PC-9 (cell line): ENCODE measurements at regions not wholly inside any gene's neighbourhood (a gene's known extent, or its start where the extent isn't known, plus 50 kb on each side); places are given as distances from the start of the nearest gene placed in this dataset.
"Not testable (repeated sequence)": the region's sequence is repeated elsewhere in the genome, so short reads cannot be mapped to it uniquely, and the experiment has no call there.

Experiments used
- BruUV-seq: library from RNA; stranded (reverse); fragments of 400-500 nt; replicated peaks from 2 replicates; lab custom pipeline; 2021; lab: Mats Ljungman, UMichigan
- CTCF ChIA-PET: fragments of 300-600 bp; sonication (Branson Sonifier 250); formaldehyde crosslinking; loops from one replicate; lab custom pipeline; 2022; ENCODE audit warnings: antibody characterized with exemption; lab: Charles Lee
- POLR2A ChIA-PET: fragments of 300-600 bp; sonication (Branson Sonifier 250); formaldehyde crosslinking; loops from one replicate; lab custom pipeline; 2022; ENCODE audit warnings: antibody characterized with exemption; ENCODE audit not compliant: unreplicated experiment; lab: Charles Lee
- DNase-seq, 2 experiments: peaks; one replicate each; pipeline versions ENCODE4 v3.0.0 to v3.0.0-alpha.2; 2015 to 2022; ENCODE audit warnings: mixed read lengths in 1 of 2
- H2AFZ ChIP-seq: fragments of 200-600 bp; sonication (generic); 2 replicates; pipeline ENCODE4 v1.8.1; 2017; ENCODE audit warnings: antibody characterized with exemption
- H3F3A ChIP-seq: fragments of 200-600 bp; sonication (generic); 2 replicates; pipeline ENCODE4 v1.8.1; 2017; ENCODE audit warnings: antibody characterized with exemption, mild to moderate bottlenecking, low read depth; ENCODE audit not compliant: insufficient read depth
- H3K27ac ChIP-seq: fragments of 200-600 bp; sonication (generic); 2 replicates; pipeline ENCODE4 v1.6.1; 2016; ENCODE audit warnings: mixed run types
- H3K27me3 ChIP-seq: fragments of 200-600 bp; sonication (generic); 2 replicates; pipeline ENCODE4 v1.6.1; 2016; ENCODE audit warnings: low read depth, mixed run types; ENCODE audit not compliant: insufficient read depth
- H3K36me3 ChIP-seq: fragments of 200-600 bp; sonication (generic); 2 replicates; pipeline ENCODE4 v1.6.1; 2016; ENCODE audit warnings: low read depth, mixed run types
- H3K4me1 ChIP-seq: fragments of 200-600 bp; sonication (generic); replicated peaks from 2 replicates; pipeline ENCODE4 v1.6.1; 2016; ENCODE audit warnings: mixed run types; ENCODE audit not compliant: insufficient read depth
- H3K4me2 ChIP-seq: fragments of 200-600 bp; sonication (generic); 2 replicates; pipeline ENCODE4 v1.6.1; 2017; ENCODE audit warnings: mixed run types
- H3K4me3 ChIP-seq: fragments of 200-600 bp; sonication (generic); 2 replicates; pipeline ENCODE4 v1.6.1; 2016; ENCODE audit warnings: mixed run types
- H3K79me2 ChIP-seq: fragments of 200-600 bp; sonication (generic); 2 replicates; pipeline ENCODE4 v1.6.1; 2017; ENCODE audit warnings: low read depth, mixed run types
- H3K9me2 ChIP-seq: fragments of 200-600 bp; sonication (generic); 2 replicates; pipeline ENCODE4 v1.8.1; 2017; ENCODE audit warnings: mild to moderate bottlenecking; ENCODE audit not compliant: insufficient read depth
- H3K9me3 ChIP-seq: fragments of 200-600 bp; sonication (generic); 2 replicates; pipeline ENCODE4 v1.8.1; 2016; ENCODE audit warnings: low read depth; ENCODE audit not compliant: insufficient read depth
- H4K20me1 ChIP-seq: fragments of 200-600 bp; sonication (generic); 2 replicates; pipeline ENCODE4 v1.8.1; 2017; ENCODE audit not compliant: insufficient read depth
- EZH2 ChIP-seq: fragments of 200-600 bp; sonication (generic); IDR thresholded peaks from 2 replicates; pipeline ENCODE4 v1.8.0; 2017; ENCODE audit warnings: antibody characterized with exemption, low read depth
- intact Hi-C: fragments of 100-400 bp; cut with micrococcal nuclease; formaldehyde crosslinking; loops from one replicate; pipeline ENCODE4 v1.10.0; 2022; ENCODE audit not compliant: unreplicated experiment
- TF ChIP-seq, protein P1 (sequence below): fragments of 200-600 bp; sonication (generic); conservative IDR thresholded peaks from 2 replicates; pipeline ENCODE4 v1.6.1; 2017; ENCODE audit warnings: mixed run types, antibody characterized with exemption, mild to moderate bottlenecking, moderate library complexity

DNA sequence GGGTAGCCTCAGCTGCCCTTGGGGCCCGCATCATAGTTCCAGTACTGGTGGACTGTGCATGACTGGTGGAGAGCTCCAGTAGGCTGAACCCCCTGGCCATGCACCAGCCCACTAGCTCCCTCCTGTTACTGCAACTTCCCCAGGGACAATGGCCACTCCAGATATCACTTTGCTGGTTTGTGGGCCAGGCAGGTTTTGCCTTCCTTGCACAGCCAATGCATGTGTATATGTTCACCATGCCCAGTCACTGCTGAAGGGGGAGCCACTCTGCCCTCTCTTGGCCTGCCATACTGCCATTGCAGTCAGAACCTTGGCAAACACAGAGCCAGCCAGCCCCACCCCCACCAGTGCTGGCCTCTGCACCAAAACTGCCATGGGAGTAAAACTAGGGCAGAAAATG, 2095.3 kb upstream of the RAG2 start:
- no peak overlapping the region for H3K4me3 ChIP-seq
- H3K9me3 ChIP-seq: no peaks in the 10 kb centered on the region
- no peak overlapping the region for H2AFZ ChIP-seq
- BruUV-seq: no TSS peak
- no peak overlapping the region for H3K4me2 ChIP-seq
- intact Hi-C loops: no loop called here
- no peaks in the 10 kb centered on the region for H3K4me1 ChIP-seq
- DNase-seq: no peak
- POLR2A ChIA-PET: no interaction called here
- H3F3A ChIP-seq: no peaks in the 10 kb centered on the region
- no peak overlapping the region for H3K27ac ChIP-seq
- no peaks in the 10 kb centered on the region for H4K20me1 ChIP-seq
- TF ChIP-seq EZH2: no peak
- TF ChIP-seq, protein P1, sequence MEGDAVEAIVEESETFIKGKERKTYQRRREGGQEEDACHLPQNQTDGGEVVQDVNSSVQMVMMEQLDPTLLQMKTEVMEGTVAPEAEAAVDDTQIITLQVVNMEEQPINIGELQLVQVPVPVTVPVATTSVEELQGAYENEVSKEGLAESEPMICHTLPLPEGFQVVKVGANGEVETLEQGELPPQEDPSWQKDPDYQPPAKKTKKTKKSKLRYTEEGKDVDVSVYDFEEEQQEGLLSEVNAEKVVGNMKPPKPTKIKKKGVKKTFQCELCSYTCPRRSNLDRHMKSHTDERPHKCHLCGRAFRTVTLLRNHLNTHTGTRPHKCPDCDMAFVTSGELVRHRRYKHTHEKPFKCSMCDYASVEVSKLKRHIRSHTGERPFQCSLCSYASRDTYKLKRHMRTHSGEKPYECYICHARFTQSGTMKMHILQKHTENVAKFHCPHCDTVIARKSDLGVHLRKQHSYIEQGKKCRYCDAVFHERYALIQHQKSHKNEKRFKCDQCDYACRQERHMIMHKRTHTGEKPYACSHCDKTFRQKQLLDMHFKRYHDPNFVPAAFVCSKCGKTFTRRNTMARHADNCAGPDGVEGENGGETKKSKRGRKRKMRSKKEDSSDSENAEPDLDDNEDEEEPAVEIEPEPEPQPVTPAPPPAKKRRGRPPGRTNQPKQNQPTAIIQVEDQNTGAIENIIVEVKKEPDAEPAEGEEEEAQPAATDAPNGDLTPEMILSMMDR: no peak
- H3K9me2 ChIP-seq: no peaks in the 10 kb centered on the region; the same call in 1 of the 2 replicates
- H3K27me3 ChIP-seq: no peaks in the 10 kb centered on the region
- CTCF ChIA-PET: no interaction called here
- no peaks in the 10 kb centered on the region for H3K79me2 ChIP-seq
- H3K36me3 ChIP-seq: no peaks in the 10 kb centered on the region

GRCh38 chr11:38690211-38690610, 2092.2 kb upstream of the RAG2 start:
- H3K27me3 ChIP-seq, POLR2A ChIA-PET, H3F3A ChIP-seq, H3K9me2 ChIP-seq, H2AFZ ChIP-seq, CTCF ChIA-PET, H4K20me1 ChIP-seq, H3K4me3 ChIP-seq, H3K79me2 ChIP-seq, H3K4me2 ChIP-seq, DNase-seq, BruUV-seq, intact Hi-C loops, H3K4me1 ChIP-seq, H3K9me3 ChIP-seq, H3K36me3 ChIP-seq, H3K27ac ChIP-seq: not testable (repeated sequence)

DNA sequence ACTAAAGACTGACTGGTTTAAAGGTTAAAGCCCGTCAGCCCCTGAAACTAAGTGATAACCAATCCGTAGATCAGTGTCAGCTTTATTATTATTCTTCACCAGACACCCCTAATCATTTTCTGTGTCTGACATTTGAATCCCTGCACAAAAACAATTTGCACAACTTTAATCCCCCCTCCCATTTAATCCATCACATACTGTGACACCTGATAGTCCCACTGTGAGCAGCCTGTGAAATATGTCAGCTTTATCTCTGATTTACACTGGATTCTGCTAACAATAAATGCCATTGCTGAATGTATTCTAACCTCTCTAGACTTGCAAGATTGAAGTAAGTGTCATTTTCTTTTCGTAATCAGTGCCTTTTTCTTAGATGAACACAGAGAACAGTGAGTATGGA, 2089.0 kb upstream of the RAG2 start:
- BruUV-seq: no TSS peak

More for the DNA sequence above, 2089.0 kb upstream of the RAG2 start:
- H4K20me1 ChIP-seq: no peaks in the 10 kb centered on the region
- H3K4me2 ChIP-seq: no peak overlapping the region
- no peak for DNase-seq
- H3K4me3 ChIP-seq: no peak overlapping the region
- H3K36me3 ChIP-seq: no peaks in the 10 kb centered on the region
- ChIA-PET POLR2A (no interaction called here), CTCF (no interaction called here)
- no peaks in the 10 kb centered on the region for H3F3A ChIP-seq
- no peak overlapping the region for H3K27ac ChIP-seq
- H2AFZ ChIP-seq: no peak overlapping the region
- no peaks in the 10 kb centered on the region for H3K79me2 ChIP-seq
- H3K4me1 ChIP-seq: no peaks in the 10 kb centered on the region
- no peaks in the 10 kb centered on the region; the same call in 1 of the 2 replicates for H3K9me2 ChIP-seq
- intact Hi-C loops: no loop called here
- no peak for TF ChIP-seq EZH2
- TF ChIP-seq, protein P1: no peak
- H3K27me3 ChIP-seq: no peaks in the 10 kb centered on the region
- H3K9me3 ChIP-seq: no peaks in the 10 kb centered on the region
